ENCODE measurements at regions not wholly inside any gene's neighbourhood (a gene's known extent, or its start where the extent isn't known, plus 50 kb on each side); places are given as distances from the start of the nearest gene placed in this dataset.
"Not testable (repeated sequence)": the region's sequence is repeated elsewhere in the genome, so short reads cannot be mapped to it uniquely, and the experiment has no call there.

- DNase-seq (ENCODE audit: low read depth in 3 of 3), result no peak
Measured at GRCh38 chr1:67482733-67483482, 52.7 kb upstream of the SERBP1 start.

- DNase-seq (ENCODE audit: low read depth in 3 of 3), result no peak
Measured at GRCh38 chr1:67484492-67484891, 54.3 kb upstream of the SERBP1 start.

GRCh38 chr1:67485046-67485811 is 55.0 kb upstream of the SERBP1 start:
- no peak for DNase-seq (ENCODE audit: low read depth in 3 of 3)

DNA sequence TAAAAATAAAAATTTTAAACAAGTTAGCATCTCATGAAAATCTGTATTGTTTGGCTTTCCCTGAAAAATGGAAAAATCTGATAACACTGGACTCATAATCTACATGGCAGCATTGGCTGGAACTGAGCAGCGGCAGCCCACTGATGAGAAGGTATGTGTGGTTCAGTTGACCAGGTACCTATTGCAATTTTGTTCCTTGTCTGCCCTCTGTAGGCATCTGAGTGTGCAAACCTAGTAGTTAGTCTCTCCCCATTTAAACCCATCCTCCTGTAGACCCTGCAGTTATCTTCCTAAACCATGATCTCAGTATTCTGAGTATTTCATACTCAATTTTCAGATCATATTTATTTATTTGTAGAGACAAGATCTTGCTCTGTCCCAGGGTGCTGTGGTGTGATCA is 59.4 kb upstream of the SERBP1 start:
- no peak for DNase-seq (ENCODE audit: low read depth in 3 of 3)

GRCh38 chr1:67491280-67491679 is 61.1 kb upstream of the SERBP1 start:
- no peak for DNase-seq (ENCODE audit: low read depth in 3 of 3)

- no peak for DNase-seq (ENCODE audit: low read depth in 3 of 3)
Measured at GRCh38 chr1:67493148-67493547, 62.9 kb upstream of the SERBP1 start.

DNA sequence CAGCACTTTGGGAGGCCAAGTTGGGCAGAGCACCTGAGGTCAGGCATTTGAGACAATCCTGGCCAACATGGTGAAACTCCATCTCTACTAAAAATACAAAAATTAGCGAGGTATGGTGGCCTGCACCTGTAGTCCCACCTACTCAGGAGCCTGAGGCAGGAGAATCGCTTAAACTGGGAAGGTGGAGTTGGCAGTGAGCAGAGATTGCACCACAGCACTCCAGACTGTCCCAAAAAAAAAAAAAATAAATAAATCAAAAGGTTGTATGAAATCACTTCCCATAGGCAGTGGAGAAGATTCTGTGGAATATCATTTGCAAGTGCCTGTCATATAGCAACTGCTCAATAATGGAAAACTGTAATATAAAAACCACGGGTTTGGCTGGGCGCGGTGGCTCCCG is 65.1 kb upstream of the SERBP1 start:
- DNase-seq (ENCODE audit: low read depth in 3 of 3), result no peak

GRCh38 chr1:67496329-67496728 is 66.1 kb upstream of the SERBP1 start:
- no peak for DNase-seq (ENCODE audit: low read depth in 3 of 3)

DNA sequence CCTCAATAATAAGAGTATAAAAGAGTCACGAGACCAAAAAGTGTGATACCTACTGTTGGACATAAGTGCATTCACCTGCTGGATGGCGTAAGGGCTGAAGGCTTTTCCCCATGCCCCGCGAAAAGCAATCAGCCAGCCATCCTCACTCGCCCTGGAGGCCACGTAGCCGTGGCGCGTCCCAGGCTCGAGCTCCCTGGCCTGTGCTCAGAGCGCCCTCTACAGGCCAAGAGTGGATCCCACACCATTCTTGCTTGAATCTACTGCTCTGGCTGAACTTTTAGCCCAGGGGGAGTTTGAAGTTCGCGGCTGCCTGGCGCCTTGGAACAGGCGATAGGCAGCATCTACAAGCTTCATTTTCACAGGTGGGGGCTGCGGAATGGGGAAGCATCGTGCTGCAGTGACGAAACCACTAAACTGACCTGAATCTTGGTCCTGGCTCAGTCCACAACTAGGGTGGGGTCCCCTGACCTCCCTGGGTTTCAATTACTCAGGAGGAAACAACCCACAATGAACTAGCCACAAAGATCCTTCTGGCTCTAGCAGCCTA is 70.3 kb upstream of the SERBP1 start:
- peak; percentile 80 to 88 (median 81) for DNase-seq (ENCODE audit: low read depth in 3 of 3)

GRCh38 chr1:67503974-67504373 is 73.8 kb upstream of the SERBP1 start:
- no peak for DNase-seq (ENCODE audit: low read depth in 3 of 3)

GRCh38 chr1:67513392-67514294 is 83.4 kb upstream of the SERBP1 start:
- not testable (repeated sequence) for DNase-seq (ENCODE audit: low read depth in 3 of 3)

- no peak for DNase-seq (ENCODE audit: low read depth in 3 of 3)
Measured at GRCh38 chr1:67514300-67514699, 84.1 kb upstream of the SERBP1 start.

DNA sequence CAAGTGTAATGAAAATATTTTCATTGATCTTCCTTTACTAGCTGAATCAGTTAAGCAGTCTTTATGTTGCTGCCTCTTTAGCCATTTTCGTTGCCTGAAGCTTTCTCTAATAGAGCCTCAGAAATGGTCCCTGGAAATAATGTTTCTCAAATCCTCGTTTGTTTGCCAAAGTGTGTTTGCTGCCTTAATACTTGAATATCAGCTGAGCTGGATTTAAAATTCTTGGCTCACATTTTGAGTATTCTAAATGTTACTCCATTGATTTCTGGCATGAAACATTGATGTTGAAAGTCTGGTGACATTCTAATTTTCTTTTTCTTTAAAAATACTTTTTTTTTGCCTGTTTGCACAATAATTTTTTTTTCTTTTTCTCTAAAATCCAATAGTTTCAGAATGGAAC is 84.6 kb upstream of the SERBP1 start:
- no peak for DNase-seq (ENCODE audit: low read depth in 3 of 3)

DNA sequence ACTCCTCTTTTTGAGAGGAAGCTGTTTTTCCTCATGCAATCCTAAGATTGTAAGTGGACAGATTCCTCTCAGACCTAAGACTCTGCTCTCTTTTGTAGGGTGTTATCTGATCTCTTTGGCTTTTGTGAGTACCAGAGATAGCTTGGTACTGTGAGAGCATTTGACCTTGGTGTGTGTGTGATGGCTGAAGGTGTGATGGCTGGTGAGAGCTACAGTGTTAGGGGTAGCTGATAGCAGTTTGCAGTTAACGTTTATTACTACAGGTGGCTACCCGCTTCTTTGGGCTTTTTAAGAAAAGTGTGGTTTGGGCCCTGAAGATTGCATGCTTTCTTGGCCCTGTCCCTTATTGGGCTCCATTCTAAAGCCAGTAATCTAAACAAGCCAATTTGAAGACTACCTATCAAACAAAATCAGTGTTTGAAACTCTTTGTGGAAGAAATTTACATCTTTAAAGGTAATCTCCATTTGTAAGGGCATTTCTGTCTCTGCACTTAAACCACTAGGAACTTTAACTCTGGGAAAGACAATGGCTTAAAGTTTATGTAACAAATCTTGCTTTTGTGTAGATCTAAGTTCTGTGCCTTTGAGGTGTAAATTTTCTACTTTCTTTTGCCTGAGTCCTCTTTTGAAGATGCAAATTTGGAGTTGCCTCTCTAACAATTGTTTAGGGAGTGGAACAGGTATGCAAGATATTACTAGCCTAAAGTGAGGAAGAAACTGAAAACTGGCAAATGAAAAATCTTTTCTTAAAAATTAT is 85.3 kb upstream of the SERBP1 start:
- no peak for DNase-seq (ENCODE audit: low read depth in 3 of 3)

GRCh38 chr1:67517046-67517445 is 86.8 kb upstream of the SERBP1 start:
- DNase-seq (ENCODE audit: low read depth in 3 of 3), result no peak

DNA sequence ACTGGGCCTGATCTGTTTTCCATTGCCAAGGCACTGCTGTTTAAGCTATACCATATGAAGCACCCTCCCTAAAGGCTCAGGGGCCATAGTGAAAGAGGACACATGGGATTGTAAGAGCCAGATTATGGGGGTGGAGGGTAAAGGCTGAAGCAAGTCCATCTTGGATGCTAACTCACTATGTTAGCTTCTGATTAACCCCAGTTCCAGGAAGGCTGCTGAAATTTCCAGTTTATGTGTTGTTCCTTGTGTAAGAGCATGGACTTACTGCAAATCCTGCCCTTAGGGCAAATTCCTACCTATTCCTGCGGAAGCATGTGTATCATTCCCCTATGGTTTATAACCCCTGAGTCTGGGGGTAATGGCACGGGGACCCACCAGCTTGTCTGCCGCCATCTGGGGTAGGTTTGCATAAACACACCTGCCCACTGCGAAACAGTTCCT is 91.8 kb upstream of the SERBP1 start:
- no peak for DNase-seq (ENCODE audit: low read depth in 3 of 3)

DNA sequence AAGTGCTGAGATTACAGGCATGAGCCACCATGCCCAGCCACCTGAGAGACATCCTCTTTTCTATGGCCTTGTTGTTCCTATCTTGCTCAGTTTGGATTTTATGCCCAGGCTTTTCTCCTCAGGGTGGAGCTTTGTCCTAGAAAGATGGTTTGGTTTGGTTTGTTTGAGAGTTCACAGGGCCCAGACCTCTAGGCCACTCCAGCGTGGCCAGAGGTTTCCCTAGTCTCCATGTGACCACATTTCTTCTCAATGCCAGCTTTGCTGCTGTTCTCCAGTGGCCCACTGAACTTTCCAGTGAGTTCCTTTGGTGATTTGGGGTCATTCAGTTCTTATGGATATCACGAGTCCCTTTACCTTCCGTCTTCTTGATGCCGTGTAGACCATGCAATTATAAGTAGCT is 92.6 kb upstream of the SERBP1 start:
- no peak for DNase-seq (ENCODE audit: low read depth in 3 of 3)

DNA sequence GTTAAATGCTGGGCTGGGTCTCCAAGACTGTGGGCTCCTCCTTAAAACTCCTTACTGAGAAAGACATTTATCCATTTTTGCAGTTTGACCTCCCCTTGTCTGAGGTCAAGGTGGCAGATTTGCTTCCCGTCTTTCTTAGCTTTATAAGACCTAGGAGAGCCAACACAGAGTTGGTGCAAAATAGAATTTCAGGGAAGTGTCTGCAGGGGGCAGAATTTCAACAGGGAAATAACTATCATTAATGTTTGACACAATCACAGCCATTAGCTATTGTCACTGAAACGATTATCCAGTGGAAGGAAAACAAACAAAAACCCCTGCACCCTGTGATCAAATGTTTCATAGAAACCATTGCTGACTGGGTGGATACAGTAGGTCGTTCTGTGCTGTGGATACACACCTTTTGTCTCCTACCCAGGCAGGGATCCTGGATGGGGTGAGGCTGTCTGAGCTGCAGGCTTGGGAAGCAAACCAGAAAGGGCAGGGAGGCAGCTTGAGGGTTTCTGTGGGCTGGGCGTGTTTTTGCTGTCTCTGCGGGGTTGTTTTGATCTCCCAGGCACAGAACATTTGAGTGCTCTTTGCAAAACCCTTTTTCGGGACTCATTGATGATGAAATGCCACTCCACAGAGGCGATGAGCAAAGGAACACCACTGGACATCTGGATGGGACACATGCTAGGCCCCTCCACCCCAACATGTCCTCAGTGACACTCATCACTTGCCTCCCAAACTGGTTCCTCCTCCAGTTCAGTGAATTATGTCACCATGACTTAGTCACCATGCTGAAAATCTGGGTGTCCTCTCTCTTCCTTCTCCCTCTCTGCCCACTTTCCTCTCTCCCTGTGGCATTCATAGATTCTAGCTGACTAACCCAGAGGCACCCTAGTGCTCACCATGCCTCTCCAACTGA is 94.2 kb upstream of the SERBP1 start:
- DNase-seq (ENCODE audit: low read depth in 3 of 3), result no peak

DNA sequence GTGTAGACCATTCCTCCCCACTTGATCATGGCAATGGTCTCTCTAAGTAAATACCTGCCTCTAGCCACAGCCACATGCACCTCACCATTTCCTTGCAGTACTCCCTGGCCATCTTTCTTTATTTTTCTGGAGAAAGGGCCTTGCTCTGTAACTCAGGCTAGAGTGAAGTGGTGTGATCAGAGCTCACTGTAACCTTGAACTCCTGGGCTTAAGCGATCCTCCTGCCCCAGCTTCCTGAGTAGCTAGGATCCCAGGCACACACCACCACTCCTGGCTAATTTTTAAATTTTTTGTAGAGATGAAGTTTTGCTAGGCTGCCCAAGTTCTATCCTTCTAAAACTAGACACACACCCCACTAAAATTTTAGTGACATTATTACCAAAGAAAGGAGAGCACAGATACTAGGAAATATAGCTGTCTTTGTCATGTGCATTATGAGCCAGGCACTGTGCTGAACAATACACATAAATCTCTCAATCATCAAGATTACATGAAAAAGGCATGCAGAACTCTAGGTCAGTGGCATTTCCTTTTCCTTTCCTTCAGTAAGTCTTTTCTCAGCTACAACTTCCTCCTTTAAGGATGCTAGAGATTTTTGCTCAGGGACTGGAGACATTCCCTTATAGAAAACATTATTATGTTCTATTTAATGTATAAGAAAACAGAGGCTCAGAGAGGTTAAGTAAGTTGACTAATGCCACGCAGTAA is 95.0 kb upstream of the SERBP1 start:
- no peak for DNase-seq (ENCODE audit: low read depth in 3 of 3)

Data from stimulated activated CD4-positive, alpha-beta T cell treated with anti-CD3 and anti-CD28 coated beads, TNF-alpha, amount 100 ng/mL, for 24 hours (primary cell).